Colonic mucosa (tissue), 4 donors: ENCODE measurements at regions not wholly inside any gene's neighbourhood (a gene's known extent, or its start where the extent isn't known, plus 50 kb on each side); places are given as distances from the start of the nearest gene placed in this dataset.

Source experiments
- DNase-seq: peaks from one replicate; pipeline ENCODE4 v3.0.0-alpha.2; 2020
- H3K27ac ChIP-seq: fragments of 200-600 bp; one replicate; pipeline ENCODE4 v1.8.0; 2021
- H3K27me3 ChIP-seq: fragments of 200-600 bp; one replicate; pipeline ENCODE4 v1.8.0; 2021
- H3K36me3 ChIP-seq: fragments of 200-600 bp; one replicate; pipeline ENCODE4 v1.8.0; 2021
- H3K4me1 ChIP-seq: fragments of 200-600 bp; one replicate; pipeline ENCODE4 v1.8.0; 2021; ENCODE audit warnings: mild to moderate bottlenecking
- H3K4me3 ChIP-seq: fragments of 200-600 bp; one replicate; pipeline ENCODE4 v1.8.0; 2021
- H3K9ac ChIP-seq, 2 donors: one replicate each; pipeline ENCODE4 v1.7.0; 2013; ENCODE audit warnings: control low read depth in 2 of 2, low read depth in 2 of 2, low read length in 2 of 2
- H3K9me3 ChIP-seq: fragments of 200-600 bp; one replicate; pipeline ENCODE4 v1.8.0; 2021
- intact Hi-C: fragments of 100-400 bp; cut with DNase I; formaldehyde crosslinking; loops from one replicate; pipeline ENCODE4 v1.14.1; 2022
- TF ChIP-seq, protein P1 (sequence below): fragments of 200-600 bp; IDR thresholded peaks from one replicate; pipeline ENCODE4 v1.8.0; 2022; ENCODE audit warnings: antibody characterized with exemption, mild to moderate bottlenecking
- donor health status: healthy.
- donor health status: DM: no; HTN: no; CAD: no.
- donor health status: DM: no; HTN: no; CAD: no.

DNA sequence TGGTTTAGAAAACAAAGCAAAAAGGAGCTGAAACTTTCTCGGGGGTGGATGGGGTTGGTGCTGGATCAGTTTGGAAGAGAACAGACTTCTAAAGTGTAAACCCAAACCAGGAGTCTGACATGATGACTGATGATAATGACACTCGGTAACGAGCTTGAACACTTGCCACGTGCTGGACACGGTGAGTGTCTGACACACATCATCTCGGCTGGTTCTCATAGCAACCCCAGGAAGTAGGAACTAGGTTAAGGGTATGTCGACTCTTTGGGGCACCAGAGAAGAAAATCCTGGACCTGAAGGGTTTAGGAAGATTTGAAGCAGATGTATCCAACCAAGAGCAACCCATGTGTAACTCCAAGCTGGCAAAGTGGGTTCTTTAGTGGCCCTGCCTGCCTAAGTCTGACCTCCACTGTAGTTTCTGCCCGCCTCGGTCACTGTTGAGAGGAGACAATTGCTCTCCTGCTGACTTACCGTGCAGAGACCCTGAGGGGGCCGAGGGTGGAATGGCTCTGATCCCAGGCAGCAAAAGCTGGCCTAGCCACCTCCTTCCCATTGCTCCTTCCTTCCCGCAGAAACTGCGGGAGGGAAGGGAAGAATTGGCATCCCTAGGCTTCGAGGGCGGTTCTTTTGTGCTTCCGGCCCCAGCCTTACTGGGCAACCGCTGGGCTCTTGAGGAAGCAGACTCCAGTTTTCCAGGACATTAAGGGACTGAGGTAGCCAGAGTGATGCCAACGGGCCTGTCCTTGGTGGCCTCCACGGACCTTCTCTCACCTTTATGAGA, 156.0 kb downstream of the TOMM20 start:
- H3K36me3 ChIP-seq: no peaks in the 10 kb centered on the region
- H3K27me3 ChIP-seq: no peaks in the 10 kb centered on the region
- H3K4me3 ChIP-seq: no peak overlapping the region
- intact Hi-C loops: no loop called here
- peaks cover 6% of the 10 kb centered on the region for H3K4me1 ChIP-seq
- TF ChIP-seq, protein P1, sequence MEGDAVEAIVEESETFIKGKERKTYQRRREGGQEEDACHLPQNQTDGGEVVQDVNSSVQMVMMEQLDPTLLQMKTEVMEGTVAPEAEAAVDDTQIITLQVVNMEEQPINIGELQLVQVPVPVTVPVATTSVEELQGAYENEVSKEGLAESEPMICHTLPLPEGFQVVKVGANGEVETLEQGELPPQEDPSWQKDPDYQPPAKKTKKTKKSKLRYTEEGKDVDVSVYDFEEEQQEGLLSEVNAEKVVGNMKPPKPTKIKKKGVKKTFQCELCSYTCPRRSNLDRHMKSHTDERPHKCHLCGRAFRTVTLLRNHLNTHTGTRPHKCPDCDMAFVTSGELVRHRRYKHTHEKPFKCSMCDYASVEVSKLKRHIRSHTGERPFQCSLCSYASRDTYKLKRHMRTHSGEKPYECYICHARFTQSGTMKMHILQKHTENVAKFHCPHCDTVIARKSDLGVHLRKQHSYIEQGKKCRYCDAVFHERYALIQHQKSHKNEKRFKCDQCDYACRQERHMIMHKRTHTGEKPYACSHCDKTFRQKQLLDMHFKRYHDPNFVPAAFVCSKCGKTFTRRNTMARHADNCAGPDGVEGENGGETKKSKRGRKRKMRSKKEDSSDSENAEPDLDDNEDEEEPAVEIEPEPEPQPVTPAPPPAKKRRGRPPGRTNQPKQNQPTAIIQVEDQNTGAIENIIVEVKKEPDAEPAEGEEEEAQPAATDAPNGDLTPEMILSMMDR: no peak
- H3K9ac ChIP-seq: peak overlapping the region in 1 of 2 donors; percentile 78
- DNase-seq: peak; percentile 28
- H3K27ac ChIP-seq: no peak overlapping the region
- no peaks in the 10 kb centered on the region for H3K9me3 ChIP-seq

DNA sequence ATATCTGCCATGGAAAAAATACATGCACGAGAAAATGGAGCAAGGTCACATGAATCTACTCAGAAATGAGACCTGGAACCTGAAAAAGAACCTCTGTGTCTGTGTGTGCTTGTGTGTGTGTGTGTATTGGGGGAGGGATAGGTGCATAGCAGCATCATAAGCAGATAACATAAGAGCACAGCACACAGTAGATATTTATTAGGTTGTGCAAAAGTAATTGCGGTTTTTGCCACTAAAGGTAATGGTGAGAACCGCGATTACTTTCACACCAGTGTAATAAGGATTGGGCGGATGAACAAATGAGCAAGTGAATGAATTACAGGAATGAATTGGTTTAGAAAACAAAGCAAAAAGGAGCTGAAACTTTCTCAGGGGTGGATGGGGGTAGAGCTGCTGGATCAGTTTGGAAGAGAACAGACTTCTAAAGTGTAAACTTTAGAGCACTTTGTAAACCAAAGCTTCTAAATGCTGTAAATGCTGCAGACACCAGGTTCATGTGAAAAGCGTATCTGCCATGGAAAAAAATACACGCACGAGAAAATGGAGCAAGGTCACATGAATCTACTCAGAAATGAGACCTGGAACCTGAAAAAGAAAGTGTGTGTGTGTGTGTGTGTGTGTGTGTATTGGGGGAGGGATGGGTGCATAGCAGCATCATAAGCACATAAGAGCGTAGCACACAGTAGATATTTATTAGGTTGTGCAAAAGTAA, 156.9 kb downstream of the TOMM20 start:
- peak overlapping the region; percentile 68 for H3K27ac ChIP-seq
- H3K4me3 ChIP-seq: no peak overlapping the region
- no peaks in the 10 kb centered on the region for H3K27me3 ChIP-seq
- intact Hi-C loops: no loop called here
- H3K36me3 ChIP-seq: no peaks in the 10 kb centered on the region
- peaks cover 6% of the 10 kb centered on the region for H3K4me1 ChIP-seq
- TF ChIP-seq, protein P1: no peak
- peak overlapping the region in 1 of 2 donors; percentile 78 for H3K9ac ChIP-seq
- no peaks in the 10 kb centered on the region for H3K9me3 ChIP-seq
- peak; percentile 17 for DNase-seq

DNA sequence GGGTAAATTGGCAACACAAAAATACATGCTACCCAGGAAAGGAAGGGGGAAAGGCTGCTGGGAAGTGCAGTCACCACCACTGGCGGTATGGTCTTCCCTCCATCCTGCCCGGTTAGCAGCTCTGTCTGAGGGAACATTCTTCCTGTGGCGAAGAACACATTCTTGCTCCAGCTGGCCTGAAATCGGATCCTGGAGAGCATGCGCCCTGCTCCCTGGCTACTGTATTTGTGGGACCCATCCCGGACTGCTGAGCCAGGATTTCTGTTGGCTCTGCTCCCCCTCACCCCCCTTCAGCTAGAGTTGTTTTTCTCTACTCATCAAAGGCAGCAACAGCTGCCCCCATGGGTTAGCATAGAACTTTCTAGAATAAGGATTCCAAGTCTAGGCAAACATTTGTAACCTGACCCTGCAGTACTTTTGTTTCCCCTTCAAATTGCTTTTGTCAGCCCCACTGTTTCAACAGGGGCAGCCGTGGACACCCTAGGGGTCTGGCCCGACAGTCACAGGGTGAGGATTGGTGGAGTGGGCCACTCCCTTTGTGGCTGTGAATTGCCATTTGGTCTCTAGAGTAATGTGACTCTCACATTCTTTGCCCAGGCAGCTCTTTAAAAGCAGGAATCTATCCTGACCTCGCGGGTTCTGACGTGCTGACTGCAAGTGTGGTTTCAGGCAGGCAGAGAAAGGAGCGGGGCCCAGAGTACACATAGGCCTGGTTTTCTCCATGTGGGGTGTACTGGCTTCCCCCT, 157.7 kb downstream of the TOMM20 start:
- no peaks in the 10 kb centered on the region for H3K27me3 ChIP-seq
- intact Hi-C loops: no loop called here
- TF ChIP-seq, protein P1: no peak
- no peak overlapping the region for H3K4me3 ChIP-seq
- H3K4me1 ChIP-seq: peaks cover 6% of the 10 kb centered on the region
- peak; percentile 70 for DNase-seq
- H3K9ac ChIP-seq: peak overlapping the region; percentile 51 to 78
- peak overlapping the region; percentile 68 for H3K27ac ChIP-seq
- no peaks in the 10 kb centered on the region for H3K36me3 ChIP-seq
- H3K9me3 ChIP-seq: no peaks in the 10 kb centered on the region

DNA sequence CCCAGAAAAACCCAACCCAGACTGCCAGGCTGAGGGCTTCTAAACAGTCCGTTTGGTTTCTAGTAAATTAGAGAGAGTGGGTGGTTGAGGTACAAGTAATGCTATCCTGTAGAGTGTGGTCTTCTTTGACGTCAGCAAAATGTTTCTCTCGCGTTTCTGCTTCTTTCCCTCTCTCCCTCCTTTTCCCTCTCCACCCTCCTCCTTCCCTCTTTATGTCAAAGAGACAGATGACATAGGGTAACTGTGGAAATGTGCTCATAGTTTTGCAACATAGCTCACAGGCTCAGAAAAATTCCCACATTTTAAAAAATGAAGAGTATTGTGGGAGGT, 158.3 kb downstream of the TOMM20 start:
- Histone ChIP-seq H3K4me3 (no peak overlapping the region), H3K27me3 (no peaks in the 10 kb centered on the region), H3K27ac (peak overlapping the region; percentile 68), H3K4me1 (peaks cover 6% of the 10 kb centered on the region), H3K36me3 (no peaks in the 10 kb centered on the region), H3K9me3 (no peaks in the 10 kb centered on the region), H3K9ac (peak overlapping the region; percentile 51 to 78)
- DNase-seq: no peak
- TF ChIP-seq, protein P1: no peak
- intact Hi-C loops: no loop called here

DNA sequence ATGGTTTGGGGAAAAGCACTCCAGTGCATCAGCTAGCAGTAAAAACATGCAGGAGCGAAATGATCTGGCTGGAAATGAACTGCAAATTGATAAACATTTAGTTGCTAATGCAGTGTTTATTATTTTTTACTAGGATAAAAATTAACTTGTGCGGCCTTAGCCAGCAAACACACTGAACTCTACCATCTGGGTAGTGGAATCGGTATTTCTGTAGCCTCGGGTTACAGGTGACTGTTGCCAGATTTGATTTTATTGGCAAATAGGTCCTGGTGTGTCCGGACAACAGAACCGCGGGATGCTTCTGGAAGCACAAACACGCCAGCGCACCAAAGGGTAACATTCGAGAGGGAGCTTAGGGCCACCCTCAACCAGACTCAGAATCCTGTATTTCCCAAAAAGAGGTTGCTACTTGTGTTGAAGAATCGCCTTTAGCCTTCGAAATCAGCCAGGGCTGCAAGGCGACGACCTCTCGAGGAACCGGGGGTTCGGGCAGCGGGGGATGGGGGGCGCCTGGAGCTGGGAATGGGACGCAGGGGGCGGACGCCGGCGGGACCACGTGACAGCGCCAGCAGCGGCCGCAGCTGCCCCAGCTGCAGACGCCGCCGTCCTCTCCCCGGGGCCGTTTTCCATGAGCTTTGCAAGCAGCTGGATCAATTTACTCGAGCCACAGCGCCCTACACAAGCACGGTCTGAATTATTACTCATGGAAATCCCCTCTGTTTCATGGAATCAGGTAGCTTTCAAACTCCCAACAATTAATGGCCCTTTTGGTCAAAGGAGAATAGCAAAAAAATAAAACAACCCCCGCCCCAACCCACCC, 158.8 kb downstream of the TOMM20 start:
- Histone ChIP-seq H3K9me3 (no peaks in the 10 kb centered on the region), H3K27ac (peak overlapping the region; percentile 68), H3K9ac (peak overlapping the region; percentile 38 to 64), H3K4me3 (no peak overlapping the region), H3K27me3 (no peaks in the 10 kb centered on the region), H3K36me3 (no peaks in the 10 kb centered on the region), H3K4me1 (peaks cover 5% of the 10 kb centered on the region)
- DNase-seq: peak; percentile 68
- intact Hi-C loops: no loop called here
- TF ChIP-seq, protein P1: no peak
